HepG2 (cell line): ENCODE measurements at regions not wholly inside any gene's neighbourhood (a gene's known extent, or its start where the extent isn't known, plus 50 kb on each side); places are given as distances from the start of the nearest gene placed in this dataset.

Experiments
- ATAC-seq: fragments of 200-7000 bp; cut with Tn5 transposase; 3 replicates; pipeline ENCODE4 v1.9.1; 2020; ENCODE audit warnings: mild to moderate bottlenecking, moderate library complexity
- BruUV-seq: library from RNA; stranded (reverse); fragments of 400-500 nt; replicated peaks from 2 replicates; lab custom pipeline; 2021; lab: Mats Ljungman, UMichigan
- CTCF ChIA-PET: fragments of 300-600 bp; formaldehyde crosslinking; extraction: SDS; loops from one replicate; lab custom pipeline; 2021; ENCODE audit warnings: low total read pairs, inconsistent platforms, low intra/inter-chr PET ratio; lab: Yijun Ruan, JAX
- POLR2A ChIA-PET: fragments of 350-600 bp; sonication (Branson Sonifier 250); formaldehyde crosslinking; loops from one replicate; lab custom pipeline; 2020; ENCODE audit warnings: antibody characterized with exemption, inconsistent platforms; lab: Yijun Ruan, JAX
- DNase-seq: peaks from one replicate; pipeline ENCODE4 v3.0.0-alpha.2; 2015; ENCODE audit warnings: low spot score
- FAIRE-seq: peaks from 3 replicates; lab custom pipeline; 2011; peaks lifted over from hg19 to GRCh38; lab: Jason Lieb, UNC
- H2AFZ ChIP-seq: one replicate; pipeline ENCODE4 v1.6.1; 2011; ENCODE audit warnings: low read length, inconsistent platforms
- H3K27ac ChIP-seq: fragments of 300-600 bp; 3 replicates; pipeline ENCODE4 v1.8.0; 2011; ENCODE audit warnings: mixed run types, mild to moderate bottlenecking, mixed read lengths, low read length, inconsistent platforms; ENCODE audit not compliant: insufficient read depth; ENCODE audit errors: extremely low read length
- H3K27me3 ChIP-seq, 2 experiments: fragments of 200-600 bp in 1 of 2; 2 replicates in 1 of 2; 3 replicates in 1 of 2; pipeline versions ENCODE4 v1.6.0 to v1.8.0; 2011; ENCODE audit warnings: low read length in 2 of 2, mild to moderate bottlenecking in 2 of 2, moderate library complexity in 2 of 2, inconsistent platforms in 1 of 2; ENCODE audit not compliant: insufficient read depth in 2 of 2, control insufficient read depth in 1 of 2
- H3K36me3 ChIP-seq, 2 experiments: fragments of 200-600 bp in 1 of 2; replicated peaks in 1 of 2; 2 replicates in 1 of 2; 3 replicates in 1 of 2; pipeline versions ENCODE4 v1.5.1 to v1.8.0; 2011; ENCODE audit warnings: low read length in 2 of 2, inconsistent platforms in 1 of 2; ENCODE audit not compliant: insufficient read depth in 2 of 2, control insufficient read depth in 1 of 2
- H3K4me1 ChIP-seq: 2 replicates; pipeline ENCODE4 v1.5.1; 2012; ENCODE audit warnings: low read length, inconsistent platforms; ENCODE audit not compliant: insufficient read depth
- H3K4me2 ChIP-seq: 2 replicates; pipeline ENCODE4 v1.6.0; 2011; ENCODE audit warnings: low read depth, low read length, inconsistent platforms
- H3K4me3 ChIP-seq, 3 experiments: fragments of 200-600 bp in 1 of 3; sonication (generic), shearing (Covaris generic) in 1 of 3; replicated peaks in 1 of 3; 2 replicates each; pipeline ENCODE4 v1.5.1; 2011 to 2016; ENCODE audit warnings: low read length in 3 of 3, inconsistent platforms in 2 of 3, low read depth in 2 of 3, mild to moderate bottlenecking in 2 of 3, control low read depth in 1 of 3, mixed read lengths in 1 of 3; ENCODE audit not compliant: insufficient read depth in 1 of 3
- H3K79me2 ChIP-seq: one replicate; pipeline ENCODE4 v1.6.1; 2011; ENCODE audit warnings: low read length, inconsistent platforms; ENCODE audit not compliant: insufficient read depth
- H3K9ac ChIP-seq: 2 replicates; pipeline ENCODE4 v1.6.0; 2011; ENCODE audit warnings: mild to moderate bottlenecking, low read depth, low read length, inconsistent platforms; ENCODE audit not compliant: insufficient read depth
- H3K9me3 ChIP-seq: 2 replicates; pipeline ENCODE4 v1.5.1; 2012; ENCODE audit warnings: mild to moderate bottlenecking, low read length
- H4K20me1 ChIP-seq: 2 replicates; pipeline ENCODE4 v1.6.0; 2011; ENCODE audit warnings: inconsistent platforms, mild to moderate bottlenecking, low read length, moderate library complexity; ENCODE audit not compliant: insufficient read depth
- ATF7-NPFF ChIP-seq: sonication (generic); formaldehyde crosslinking; IDR thresholded peaks from 2 replicates; pipeline ENCODE4 v1.8.1; 2023; ENCODE audit warnings: mild to moderate bottlenecking, low read depth, missing genetic modification reagents, moderate library complexity
- BORCS8-MEF2B ChIP-seq: sonication (generic); formaldehyde crosslinking; IDR thresholded peaks from 2 replicates; pipeline ENCODE4 v1.8.0; 2022; ENCODE audit warnings: mild to moderate bottlenecking, missing genetic modification reagents
- KLF15 ChIP-seq: sonication (generic); formaldehyde crosslinking; IDR thresholded peaks from 2 replicates; pipeline ENCODE4 v1.8.1; 2023; ENCODE audit warnings: borderline replicate concordance, mild to moderate bottlenecking, inconsistent platforms, missing genetic modification reagents, mixed read lengths
- MAZ ChIP-seq, 2 experiments: sonication (generic) in 1 of 2; formaldehyde crosslinking in 1 of 2; IDR thresholded peaks; 2 replicates each; pipeline versions ENCODE4 v1.5.0 to v1.6.1; 2012 to 2020; ENCODE audit warnings: low read depth in 2 of 2, mild to moderate bottlenecking in 2 of 2, borderline replicate concordance in 1 of 2, improper control_type of control experiment in 1 of 2, low read length in 1 of 2, missing genetic modification reagents in 1 of 2, moderate library complexity in 1 of 2
- MYC ChIP-seq: sonication (generic); formaldehyde crosslinking; IDR thresholded peaks from 2 replicates; pipeline ENCODE4 v1.9.0; 2021; ENCODE audit warnings: missing genetic modification reagents, borderline replicate concordance
- NCOA1 ChIP-seq: sonication (generic); formaldehyde crosslinking; IDR thresholded peaks from 2 replicates; pipeline ENCODE4 v1.9.0; 2021; ENCODE audit warnings: missing genetic modification reagents
- NR2F2 ChIP-seq: IDR thresholded peaks from 2 replicates; pipeline ENCODE4 v1.6.1; 2012; ENCODE audit warnings: low read depth, inconsistent platforms, borderline replicate concordance
- PAF1 ChIP-seq: IDR thresholded peaks from 2 replicates; pipeline ENCODE4 v1.6.1; 2016; ENCODE audit warnings: missing genetic modification reagents, missing compliant biosample characterization
- TCF12 ChIP-seq, 2 experiments: fragments of 450-650 bp in 1 of 2; sonication (generic) in 1 of 2; formaldehyde crosslinking in 1 of 2; IDR thresholded peaks; 2 replicates each; pipeline versions ENCODE4 v1.6.1 to v1.8.0; 2017 to 2022; ENCODE audit warnings: antibody characterized with exemption in 1 of 2, mild to moderate bottlenecking in 1 of 2, missing genetic modification reagents in 1 of 2, moderate library complexity in 1 of 2
- TCF7L2 ChIP-seq: IDR thresholded peaks from 2 replicates; pipeline ENCODE4 v1.6.1; 2011; ENCODE audit warnings: mild to moderate bottlenecking, low read depth, low read length, moderate library complexity
- ZNF441 ChIP-seq: sonication (generic); formaldehyde crosslinking; IDR thresholded peaks from 2 replicates; pipeline ENCODE4 v1.7.0; 2021; ENCODE audit warnings: missing genetic modification reagents, borderline replicate concordance
- ZNF724P ChIP-seq: sonication (generic); formaldehyde crosslinking; IDR thresholded peaks from 2 replicates; pipeline ENCODE4 v1.8.0; 2022; ENCODE audit warnings: missing genetic modification reagents, borderline replicate concordance
- ZNF747 ChIP-seq: sonication (generic); formaldehyde crosslinking; IDR thresholded peaks from 2 replicates; pipeline ENCODE4 v1.8.1; 2023; ENCODE audit warnings: missing genetic modification reagents, mild to moderate bottlenecking, borderline replicate concordance
- WGBS: methylation state at CpG from one replicate; pipeline ENCODE4 v1.1.6; 2017; ENCODE audit warnings: low lambda C conversion rate; 5-methylcytosine and 5-hydroxymethylcytosine counted together
- in situ Hi-C: cut with HindIII; loops from 2 replicates; pipeline ENCODE4 v1.10.0; 2017; ENCODE audit warnings: low pct_unique_long_range_greater_than_20kb; ENCODE audit not compliant: extremely low pct_ligation_motif_present
- intact Hi-C: fragments of 100-400 bp; cut with micrococcal nuclease; formaldehyde crosslinking; loops from one replicate; pipeline ENCODE4 v1.10.0; 2022; ENCODE audit not compliant: unreplicated experiment
- TF ChIP-seq, protein P1 (sequence below): IDR thresholded peaks from 2 replicates; pipeline ENCODE4 v1.6.1; 2012; ENCODE audit warnings: inconsistent platforms
- TF ChIP-seq, protein P2 (sequence below): sonication (generic); formaldehyde crosslinking; conservative IDR thresholded peaks from 2 replicates; pipeline ENCODE4 v1.5.0; 2020; ENCODE audit warnings: missing genetic modification reagents
- TF ChIP-seq, protein P3 (sequence below): fragments of 450-650 bp; IDR thresholded peaks from 2 replicates; pipeline ENCODE4 v1.6.1; 2016
- TF ChIP-seq, protein P4 (sequence below): sonication (generic); formaldehyde crosslinking; IDR thresholded peaks from 2 replicates; pipeline ENCODE4 v1.9.0; 2021; ENCODE audit warnings: missing genetic modification reagents, borderline replicate concordance

DNA sequence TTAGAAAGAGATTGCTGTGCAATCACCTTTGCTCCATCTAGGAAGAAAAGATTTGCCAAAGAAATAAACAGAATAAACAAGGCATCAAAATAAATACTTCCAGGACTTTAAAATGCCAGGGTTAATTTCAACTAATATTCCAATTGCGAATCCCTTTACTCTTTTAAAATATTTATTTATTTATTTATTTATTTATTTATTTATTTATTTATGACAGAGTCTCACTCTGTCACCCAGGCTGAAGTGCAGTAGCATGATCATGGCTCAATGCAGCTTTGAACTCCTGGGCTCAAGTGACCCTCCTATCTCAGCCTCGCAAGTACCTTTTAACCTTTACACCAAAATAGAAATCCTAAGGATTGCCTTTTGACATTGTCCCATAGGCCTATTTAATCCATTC lies 191.1 kb downstream of the EDN1 start:
- H4K20me1 ChIP-seq: no peaks in the 10 kb centered on the region
- in situ Hi-C loops (loop anchor here (5.0 kb wide), 1 partner anchor 179 kb away; no protein-coding TSS in a partner anchor), intact Hi-C loops (loop anchor here (5.0 kb wide), 1 partner anchor 189 kb away; the partner anchor contains the start of gene EDN1)
- no peak for ATAC-seq
- no peaks in the 10 kb centered on the region for H3K27me3 ChIP-seq
- H3K36me3 ChIP-seq: no peaks in the 10 kb centered on the region
- no peak overlapping the region for H3K9ac ChIP-seq
- 26% methylated on average over 2 of the region's 2 CpGs for WGBS
- no peak overlapping the region for H3K4me3 ChIP-seq
- no peak overlapping the region for H2AFZ ChIP-seq
- H3K4me2 ChIP-seq: no peak overlapping the region
- H3K4me1 ChIP-seq: peaks cover 17% of the 10 kb centered on the region
- DNase-seq: no peak
- no peak for FAIRE-seq
- no peaks in the 10 kb centered on the region for H3K9me3 ChIP-seq
- BruUV-seq: no TSS peak
- no peak overlapping the region for H3K27ac ChIP-seq
- POLR2A ChIA-PET: no interaction called here
- CTCF ChIA-PET: no interaction called here
- H3K79me2 ChIP-seq: no peaks in the 10 kb centered on the region
- TF ChIP-seq ZNF724P (no peak), BORCS8-MEF2B (no peak), MYC (CRISPR knock-in tag) (no peak), PAF1 (CRISPR knock-in tag) (no peak), MAZ (IDR thresholded peaks at IDR 0.05; ENCODE audit: borderline replicate concordance, low read depth, low read length) (no peak), MAZ (CRISPR knock-in tag; IDR thresholded peaks at IDR 0.05; ENCODE audit: low read depth) (no peak), ZNF441 (CRISPR knock-in tag) (no peak), NR2F2 (no peak), NCOA1 (no peak), TCF12 (IDR thresholded peaks at IDR 0.05) (no peak), TCF12 (CRISPR knock-in tag; IDR thresholded peaks at IDR 0.05) (no peak), ZNF747 (CRISPR knock-in tag) (no peak), KLF15 (CRISPR knock-in tag) (no peak), TCF7L2 (no peak), ATF7-NPFF (CRISPR knock-in tag) (no peak)
- TF ChIP-seq, protein P1, sequence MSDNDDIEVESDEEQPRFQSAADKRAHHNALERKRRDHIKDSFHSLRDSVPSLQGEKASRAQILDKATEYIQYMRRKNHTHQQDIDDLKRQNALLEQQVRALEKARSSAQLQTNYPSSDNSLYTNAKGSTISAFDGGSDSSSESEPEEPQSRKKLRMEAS: no peak
- TF ChIP-seq, protein P2, sequence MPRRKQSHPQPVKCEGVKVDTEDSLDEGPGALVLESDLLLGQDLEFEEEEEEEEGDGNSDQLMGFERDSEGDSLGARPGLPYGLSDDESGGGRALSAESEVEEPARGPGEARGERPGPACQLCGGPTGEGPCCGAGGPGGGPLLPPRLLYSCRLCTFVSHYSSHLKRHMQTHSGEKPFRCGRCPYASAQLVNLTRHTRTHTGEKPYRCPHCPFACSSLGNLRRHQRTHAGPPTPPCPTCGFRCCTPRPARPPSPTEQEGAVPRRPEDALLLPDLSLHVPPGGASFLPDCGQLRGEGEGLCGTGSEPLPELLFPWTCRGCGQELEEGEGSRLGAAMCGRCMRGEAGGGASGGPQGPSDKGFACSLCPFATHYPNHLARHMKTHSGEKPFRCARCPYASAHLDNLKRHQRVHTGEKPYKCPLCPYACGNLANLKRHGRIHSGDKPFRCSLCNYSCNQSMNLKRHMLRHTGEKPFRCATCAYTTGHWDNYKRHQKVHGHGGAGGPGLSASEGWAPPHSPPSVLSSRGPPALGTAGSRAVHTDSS (CRISPR knock-in tag): no peak
- TF ChIP-seq, protein P3, sequence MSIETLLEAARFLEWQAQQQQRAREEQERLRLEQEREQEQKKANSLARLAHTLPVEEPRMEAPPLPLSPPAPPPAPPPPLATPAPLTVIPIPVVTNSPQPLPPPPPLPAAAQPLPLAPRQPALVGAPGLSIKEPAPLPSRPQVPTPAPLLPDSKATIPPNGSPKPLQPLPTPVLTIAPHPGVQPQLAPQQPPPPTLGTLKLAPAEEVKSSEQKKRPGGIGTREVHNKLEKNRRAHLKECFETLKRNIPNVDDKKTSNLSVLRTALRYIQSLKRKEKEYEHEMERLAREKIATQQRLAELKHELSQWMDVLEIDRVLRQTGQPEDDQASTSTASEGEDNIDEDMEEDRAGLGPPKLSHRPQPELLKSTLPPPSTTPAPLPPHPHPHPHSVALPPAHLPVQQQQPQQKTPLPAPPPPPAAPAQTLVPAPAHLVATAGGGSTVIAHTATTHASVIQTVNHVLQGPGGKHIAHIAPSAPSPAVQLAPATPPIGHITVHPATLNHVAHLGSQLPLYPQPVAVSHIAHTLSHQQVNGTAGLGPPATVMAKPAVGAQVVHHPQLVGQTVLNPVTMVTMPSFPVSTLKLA: no peak
- TF ChIP-seq, protein P4, sequence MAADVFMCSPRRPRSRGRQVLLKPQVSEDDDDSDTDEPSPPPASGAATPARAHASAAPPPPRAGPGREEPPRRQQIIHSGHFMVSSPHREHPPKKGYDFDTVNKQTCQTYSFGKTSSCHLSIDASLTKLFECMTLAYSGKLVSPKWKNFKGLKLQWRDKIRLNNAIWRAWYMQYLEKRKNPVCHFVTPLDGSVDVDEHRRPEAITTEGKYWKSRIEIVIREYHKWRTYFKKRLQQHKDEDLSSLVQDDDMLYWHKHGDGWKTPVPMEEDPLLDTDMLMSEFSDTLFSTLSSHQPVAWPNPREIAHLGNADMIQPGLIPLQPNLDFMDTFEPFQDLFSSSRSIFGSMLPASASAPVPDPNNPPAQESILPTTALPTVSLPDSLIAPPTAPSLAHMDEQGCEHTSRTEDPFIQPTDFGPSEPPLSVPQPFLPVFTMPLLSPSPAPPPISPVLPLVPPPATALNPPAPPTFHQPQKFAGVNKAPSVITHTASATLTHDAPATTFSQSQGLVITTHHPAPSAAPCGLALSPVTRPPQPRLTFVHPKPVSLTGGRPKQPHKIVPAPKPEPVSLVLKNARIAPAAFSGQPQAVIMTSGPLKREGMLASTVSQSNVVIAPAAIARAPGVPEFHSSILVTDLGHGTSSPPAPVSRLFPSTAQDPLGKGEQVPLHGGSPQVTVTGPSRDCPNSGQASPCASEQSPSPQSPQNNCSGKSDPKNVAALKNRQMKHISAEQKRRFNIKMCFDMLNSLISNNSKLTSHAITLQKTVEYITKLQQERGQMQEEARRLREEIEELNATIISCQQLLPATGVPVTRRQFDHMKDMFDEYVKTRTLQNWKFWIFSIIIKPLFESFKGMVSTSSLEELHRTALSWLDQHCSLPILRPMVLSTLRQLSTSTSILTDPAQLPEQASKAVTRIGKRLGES: no peak
